Activated B cell treated with CpG ODN at 0.5 μM for 24 hours (primary cell): ENCODE measurements at regions not wholly inside any gene's neighbourhood (a gene's known extent, or its start where the extent isn't known, plus 50 kb on each side); places are given as distances from the start of the nearest gene placed in this dataset.

ENCODE experiments used
- ATAC-seq: fragments of 200-7000 bp; cut with Tn5 transposase; one replicate; pipeline ENCODE4 v1.10.0; 2021; ENCODE audit warnings: low read depth, mild to moderate bottlenecking, moderate library complexity
- CTCF ChIA-PET: fragments of 350-600 bp; sonication (Branson Sonifier 250); formaldehyde crosslinking; loops from one replicate; lab custom pipeline; 2021; ENCODE audit warnings: antibody characterized with exemption; lab: Charles Lee
- POLR2A ChIA-PET: fragments of 350-600 bp; sonication (Branson Sonifier 250); formaldehyde crosslinking; loops from one replicate; lab custom pipeline; 2021; ENCODE audit warnings: antibody characterized with exemption; lab: Charles Lee
- DNase-seq: peaks from one replicate; pipeline ENCODE4 v3.0.0; 2022
- H3K27ac Mint-ChIP-seq: one replicate; pipeline ENCODE4 v1.8.0; 2020; ENCODE audit warnings: mixed read lengths
- H3K27me3 Mint-ChIP-seq: one replicate; pipeline ENCODE4 v1.8.0; 2021; ENCODE audit warnings: mixed read lengths
- H3K36me3 Mint-ChIP-seq: one replicate; pipeline ENCODE4 v1.8.0; 2021; ENCODE audit warnings: low read depth, mixed read lengths
- H3K4me1 Mint-ChIP-seq: one replicate; pipeline ENCODE4 v1.8.0; 2021; ENCODE audit warnings: mixed read lengths
- H3K4me3 Mint-ChIP-seq: one replicate; pipeline ENCODE4 v1.8.0; 2020; ENCODE audit warnings: mild to moderate bottlenecking, mixed read lengths
- H3K9me3 Mint-ChIP-seq: one replicate; pipeline ENCODE4 v1.8.0; 2020; ENCODE audit warnings: mixed read lengths
- CTCF ChIP-seq: fragments of 200-600 bp; IDR thresholded peaks from one replicate; pipeline ENCODE4 v1.8.0; 2022; ENCODE audit warnings: antibody characterized with exemption, mild to moderate bottlenecking
- intact Hi-C: fragments of 100-400 bp; cut with micrococcal nuclease; formaldehyde crosslinking; loops from one replicate; pipeline ENCODE4 v1.15.1; 2024

GRCh38 chr1:8239306-8240023 is 78.4 kb upstream of the SLC45A1 start:
- intact Hi-C loops, result no loop called here
- TF ChIP-seq CTCF, result no peak
- Mint-ChIP-seq H3K36me3 (no peaks in the 10 kb centered on the region), H3K27ac (no peak overlapping the region), H3K4me1 (no peaks in the 10 kb centered on the region), H3K4me3 (no peak overlapping the region), H3K9me3 (no peaks in the 10 kb centered on the region), H3K27me3 (peaks cover 16% of the 10 kb centered on the region)
- POLR2A ChIA-PET, result no interaction called here
- CTCF ChIA-PET, result no interaction called here
- DNase-seq, result no peak
- ATAC-seq, result no peak

GRCh38 chr1:8239039-8239305 is 78.9 kb upstream of the SLC45A1 start:
- intact Hi-C loops, result no loop called here
- Mint-ChIP-seq H3K27me3 (peaks cover 16% of the 10 kb centered on the region), H3K36me3 (no peaks in the 10 kb centered on the region), H3K4me1 (no peaks in the 10 kb centered on the region), H3K9me3 (no peaks in the 10 kb centered on the region), H3K27ac (no peak overlapping the region), H3K4me3 (no peak overlapping the region)
- POLR2A ChIA-PET, result no interaction called here
- ATAC-seq (no peak), DNase-seq (no peak)
- CTCF ChIA-PET, result no interaction called here
- TF ChIP-seq CTCF, result no peak

- H3K36me3 Mint-ChIP-seq, result no peaks in the 10 kb centered on the region
- H3K4me3 Mint-ChIP-seq, result no peak overlapping the region
- intact Hi-C loops, result no loop called here
- H3K27ac Mint-ChIP-seq, result no peak overlapping the region
- no peak for ATAC-seq
- no peak for TF ChIP-seq CTCF
- CTCF ChIA-PET, result no interaction called here
- peaks cover 16% of the 10 kb centered on the region for H3K27me3 Mint-ChIP-seq
- H3K4me1 Mint-ChIP-seq, result no peaks in the 10 kb centered on the region
- DNase-seq, result no peak
- POLR2A ChIA-PET, result no interaction called here
- H3K9me3 Mint-ChIP-seq, result no peaks in the 10 kb centered on the region
These were observed 79.5 kb upstream of the SLC45A1 start for GRCh38 chr1:8238141-8239038.

- Mint-ChIP-seq H3K36me3 (no peaks in the 10 kb centered on the region), H3K4me1 (no peaks in the 10 kb centered on the region), H3K9me3 (no peaks in the 10 kb centered on the region), H3K27ac (no peak overlapping the region), H3K4me3 (no peak overlapping the region), H3K27me3 (peaks cover 20% of the 10 kb centered on the region)
- no peak for TF ChIP-seq CTCF
- ChIA-PET CTCF (no interaction called here), POLR2A (no interaction called here)
- ATAC-seq, result no peak
- intact Hi-C loops, result no loop called here
- DNase-seq, result no peak
These were observed 85.7 kb upstream of the SLC45A1 start for GRCh38 chr1:8232036-8232757.

- Mint-ChIP-seq H3K4me1 (no peaks in the 10 kb centered on the region), H3K27me3 (peaks cover 19% of the 10 kb centered on the region), H3K4me3 (no peak overlapping the region), H3K9me3 (no peaks in the 10 kb centered on the region), H3K27ac (no peak overlapping the region), H3K36me3 (no peaks in the 10 kb centered on the region)
- DNase-seq (no peak), ATAC-seq (no peak)
- ChIA-PET POLR2A (no interaction called here), CTCF (no interaction called here)
- no peak for TF ChIP-seq CTCF
- intact Hi-C loops, result no loop called here
These were observed 87.7 kb upstream of the SLC45A1 start for GRCh38 chr1:8230292-8230621.
